ENCODE measurements at regions not wholly inside any gene's neighbourhood (a gene's known extent, or its start where the extent isn't known, plus 50 kb on each side); places are given as distances from the start of the nearest gene placed in this dataset.

GRCh38 chr10:28823501-28824075, 146.3 kb downstream of the BAMBI start:
- Histone ChIP-seq H3K9me1 (ENCODE audit: control insufficient read depth, insufficient read depth, low read length) (no peaks in the 10 kb centered on the region), H3K27me3 (ENCODE audit: control insufficient read depth in 2 of 2, insufficient read depth in 2 of 2, low read length in 2 of 2) (no peaks in the 10 kb centered on the region), H3K4me3 (peak overlapping the region; percentile 16; the same call in 1 of the 2 replicates), H3K4me1 (replicated peaks in 1 of 2; ENCODE audit: control insufficient read depth in 2 of 2, insufficient read depth in 2 of 2, low read length in 2 of 2) (peaks cover 0 to 36% of the 10 kb centered on the region in 2 experiments; a peak in 4 of 5 replicates), H3K27ac (ENCODE audit: extremely low read depth, low read depth, low read length) (peak overlapping the region; percentile 85; the same call in 2 of the 3 replicates), H3K9me3 (replicated peaks; ENCODE audit: control insufficient read depth, insufficient read depth, low read depth, low read length) (no peaks in the 10 kb centered on the region), H2AFZ (ENCODE audit: low read depth, low read length) (peak overlapping the region; percentile 90), H3K9ac (ENCODE audit: insufficient read depth in 1 of 2, low read depth in 2 of 2, low read length in 2 of 2) (peak overlapping the region in 1 of 2 experiments; percentile 68; a peak in 2 of 4 replicates), H3K79me2 (ENCODE audit: control insufficient read depth, insufficient read depth, low read length) (peaks cover 42% of the 10 kb centered on the region; the same call in 2 of the 3 replicates), H3K4me2 (ENCODE audit: insufficient read depth, low read length) (peak overlapping the region; percentile 68), H4K20me1 (replicated peaks; ENCODE audit: control insufficient read depth, insufficient read depth, low read length) (no peaks in the 10 kb centered on the region), H3K36me3 (ENCODE audit: control insufficient read depth, insufficient read depth, low read length) (0 out of 3 replicates have a peak, but pooled peaks cover 5% of the 10 kb centered on the region)
- ChIA-PET POLR2A (interaction anchor here (0.7 to 2.9 kb wide), 4 partner anchors 12 to 143 kb away, joined by 3 to 8 read pairs (median 3); no protein-coding TSS in a partner anchor), CTCF (ENCODE audit: low intra/inter-chr PET ratio) (no interaction called here)
- BruUV-seq (replicated peaks) = no TSS peak
- FAIRE-seq = peak; percentile 23
- 0% methylated on average over 1 of the region's 1 CpG for WGBS (ENCODE audit: insufficient coverage, low coverage, missing lambda C conversion rate)
- ATAC-seq = no peak
- no peak for TF ChIP-seq CEBPB (tag; IDR thresholded peaks at IDR 0.05)
- 0 out of 4 replicates have a peak, but pooled peaks of 1 of the 2 experiments have one; percentile 7 for TF ChIP-seq KDM1A (IDR thresholded peaks at IDR 0.05)
- TF ChIP-seq, protein P1, sequence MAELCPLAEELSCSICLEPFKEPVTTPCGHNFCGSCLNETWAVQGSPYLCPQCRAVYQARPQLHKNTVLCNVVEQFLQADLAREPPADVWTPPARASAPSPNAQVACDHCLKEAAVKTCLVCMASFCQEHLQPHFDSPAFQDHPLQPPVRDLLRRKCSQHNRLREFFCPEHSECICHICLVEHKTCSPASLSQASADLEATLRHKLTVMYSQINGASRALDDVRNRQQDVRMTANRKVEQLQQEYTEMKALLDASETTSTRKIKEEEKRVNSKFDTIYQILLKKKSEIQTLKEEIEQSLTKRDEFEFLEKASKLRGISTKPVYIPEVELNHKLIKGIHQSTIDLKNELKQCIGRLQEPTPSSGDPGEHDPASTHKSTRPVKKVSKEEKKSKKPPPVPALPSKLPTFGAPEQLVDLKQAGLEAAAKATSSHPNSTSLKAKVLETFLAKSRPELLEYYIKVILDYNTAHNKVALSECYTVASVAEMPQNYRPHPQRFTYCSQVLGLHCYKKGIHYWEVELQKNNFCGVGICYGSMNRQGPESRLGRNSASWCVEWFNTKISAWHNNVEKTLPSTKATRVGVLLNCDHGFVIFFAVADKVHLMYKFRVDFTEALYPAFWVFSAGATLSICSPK (IDR thresholded peaks at IDR 0.05; ENCODE audit: borderline replicate concordance) = 0 out of 2 replicates have a peak, but pooled peaks have one; percentile 7
- peak; percentile 45 for TF ChIP-seq MEIS2 (IDR thresholded peaks at IDR 0.05; ENCODE audit: partially characterized antibody)
- TF ChIP-seq HDAC3 (IDR thresholded peaks at IDR 0.05; ENCODE audit: borderline replicate concordance, partially characterized antibody) = peak; percentile 6
- no peak for DNase-seq (ENCODE audit: extremely low read depth in 1 of 4, low spot score in 3 of 4)
- in situ Hi-C loops (cut with MboI) (no loop called here), intact Hi-C loops (cut with micrococcal nuclease) (no loop called here)
